ENCODE measurements at regions not wholly inside any gene's neighbourhood (a gene's known extent, or its start where the extent isn't known, plus 50 kb on each side); places are given as distances from the start of the nearest gene placed in this dataset.

GRCh38 chr5:58151414-58151813 lies 308.5 kb downstream of the PLK2 start:
- DNase-seq (ENCODE audit: low read depth in 3 of 3): no peak

DNA sequence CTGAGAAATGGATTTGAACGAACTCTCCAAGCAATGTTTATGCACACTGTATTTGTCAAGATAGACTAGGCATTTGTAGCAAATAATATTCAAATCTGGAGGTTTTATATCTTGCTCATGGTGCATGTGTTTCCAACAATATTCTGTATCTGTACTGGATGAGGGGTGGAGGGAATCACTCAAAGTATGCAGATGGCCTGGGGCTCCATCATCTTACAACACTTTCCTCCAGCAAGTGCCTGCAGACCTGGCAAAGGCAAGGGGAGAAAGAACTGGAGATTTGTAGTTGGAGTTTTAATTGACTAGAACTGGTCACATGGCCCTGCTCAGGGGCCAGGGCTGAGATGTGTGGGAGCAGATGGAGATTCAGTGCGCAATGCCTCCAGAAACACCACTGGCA lies 309.0 kb downstream of the PLK2 start:
- no peak for DNase-seq (ENCODE audit: low read depth in 3 of 3)

DNA sequence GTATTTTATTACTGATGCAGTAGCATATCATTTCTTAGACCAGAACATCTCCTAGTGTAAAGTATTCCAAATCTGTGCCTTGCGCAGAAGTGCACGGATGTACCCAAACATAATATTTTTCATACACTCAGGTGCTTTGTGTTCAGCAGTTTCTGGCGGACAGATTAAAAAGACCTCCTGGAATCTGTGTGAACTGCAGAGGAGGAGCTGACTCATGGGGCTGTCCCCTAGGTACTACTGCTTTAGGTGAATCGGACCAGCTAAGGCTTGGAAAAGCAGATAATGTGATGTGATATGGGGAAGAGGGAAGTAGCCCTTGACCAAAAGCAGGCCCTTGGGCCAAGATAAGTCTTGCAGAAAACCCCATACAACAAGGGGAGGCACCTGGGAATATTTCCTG lies 310.1 kb downstream of the PLK2 start:
- no peak for DNase-seq (ENCODE audit: low read depth in 3 of 3)

GRCh38 chr5:58149345-58149744 lies 310.5 kb downstream of the PLK2 start:
- DNase-seq (ENCODE audit: low read depth in 3 of 3): no peak

GRCh38 chr5:58148254-58148775 lies 311.6 kb downstream of the PLK2 start:
- DNase-seq (ENCODE audit: low read depth in 3 of 3): no peak

DNA sequence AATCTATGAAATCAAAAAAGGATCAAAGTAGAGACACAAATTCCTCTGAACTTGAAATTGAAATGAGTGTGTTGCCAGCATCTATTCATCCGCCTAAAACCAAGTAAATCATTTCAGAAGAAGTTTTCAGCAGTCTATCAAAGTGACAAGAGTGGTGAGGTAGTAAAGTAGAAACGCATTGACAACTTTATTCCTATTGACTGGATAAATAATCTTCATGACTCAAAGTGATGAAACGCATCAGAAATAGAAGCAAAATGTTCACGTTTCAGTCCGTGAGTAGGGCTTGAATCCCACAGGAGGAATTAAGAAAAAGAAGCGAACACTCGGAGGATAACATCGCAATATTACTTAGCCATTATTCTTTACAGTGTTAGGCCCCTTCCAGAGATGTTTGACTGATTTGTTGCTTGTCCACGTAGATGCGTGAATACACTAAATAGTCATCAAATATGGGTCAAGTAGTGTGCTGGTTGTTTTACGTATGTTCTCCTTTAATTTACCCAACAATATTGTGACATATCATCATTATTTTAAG lies 314.4 kb downstream of the PLK2 start:
- DNase-seq (ENCODE audit: low read depth in 3 of 3): no peak

DNA sequence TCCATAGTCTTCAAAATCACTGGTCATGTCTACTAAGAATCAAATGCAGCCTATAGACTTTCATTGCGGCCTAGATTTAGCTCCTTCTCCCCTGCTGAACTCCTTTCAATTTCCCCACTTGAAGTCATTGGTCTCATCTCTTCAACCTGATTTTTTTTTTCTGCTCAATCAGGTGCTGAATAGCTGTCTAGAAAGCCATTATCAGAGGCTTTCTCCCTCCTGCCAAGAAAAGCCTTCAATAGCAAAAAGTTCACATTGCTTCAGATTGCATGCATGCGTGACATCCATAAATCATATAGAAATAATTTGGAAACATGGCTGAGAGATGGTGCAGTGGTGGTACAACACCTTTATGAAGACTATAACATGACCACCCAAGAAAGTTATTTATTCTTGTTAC lies 316.2 kb downstream of the PLK2 start:
- DNase-seq (ENCODE audit: low read depth in 3 of 3): no peak

DNA sequence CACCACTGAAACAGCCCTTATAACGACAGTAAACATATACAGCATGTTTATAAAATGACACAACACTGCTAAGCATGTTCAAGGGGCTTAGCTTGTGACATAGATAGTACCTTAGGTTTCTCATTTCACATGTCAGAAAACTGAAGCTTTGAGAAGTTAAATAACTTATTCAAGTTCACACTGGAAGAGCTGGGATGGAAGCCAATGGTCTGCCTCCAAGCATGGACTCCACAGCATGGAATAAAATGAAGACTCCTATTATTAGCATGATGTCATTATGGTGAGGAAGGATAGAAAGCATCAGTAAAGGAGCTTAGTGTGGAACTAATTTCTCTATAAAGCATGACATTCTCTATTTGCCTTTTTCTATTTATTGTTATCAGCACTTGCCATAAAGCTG lies 316.7 kb downstream of the PLK2 start:
- DNase-seq (ENCODE audit: low read depth in 3 of 3): no peak

DNA sequence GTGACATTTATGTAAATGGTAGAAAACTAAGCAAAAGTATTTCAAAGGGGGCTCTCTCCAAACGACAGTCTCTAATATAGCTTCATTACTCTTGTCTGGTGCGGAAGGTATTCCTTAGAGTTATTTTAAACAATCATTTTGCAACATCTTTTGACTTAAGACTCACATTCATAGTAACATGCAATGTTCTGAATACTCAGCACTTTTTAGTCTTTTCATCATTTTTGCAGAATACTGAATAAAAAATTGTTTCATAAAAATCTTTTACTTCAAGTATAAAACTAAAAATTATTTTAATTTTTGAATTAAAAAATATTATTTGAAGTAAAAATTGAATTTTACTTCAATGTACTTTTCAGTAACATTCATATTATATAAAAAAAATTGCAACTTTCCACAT lies 321.1 kb downstream of the PLK2 start:
- no peak for DNase-seq (ENCODE audit: low read depth in 3 of 3)

GRCh38 chr5:58136406-58136805 lies 323.5 kb downstream of the PLK2 start:
- no peak for DNase-seq (ENCODE audit: low read depth in 3 of 3)

DNA sequence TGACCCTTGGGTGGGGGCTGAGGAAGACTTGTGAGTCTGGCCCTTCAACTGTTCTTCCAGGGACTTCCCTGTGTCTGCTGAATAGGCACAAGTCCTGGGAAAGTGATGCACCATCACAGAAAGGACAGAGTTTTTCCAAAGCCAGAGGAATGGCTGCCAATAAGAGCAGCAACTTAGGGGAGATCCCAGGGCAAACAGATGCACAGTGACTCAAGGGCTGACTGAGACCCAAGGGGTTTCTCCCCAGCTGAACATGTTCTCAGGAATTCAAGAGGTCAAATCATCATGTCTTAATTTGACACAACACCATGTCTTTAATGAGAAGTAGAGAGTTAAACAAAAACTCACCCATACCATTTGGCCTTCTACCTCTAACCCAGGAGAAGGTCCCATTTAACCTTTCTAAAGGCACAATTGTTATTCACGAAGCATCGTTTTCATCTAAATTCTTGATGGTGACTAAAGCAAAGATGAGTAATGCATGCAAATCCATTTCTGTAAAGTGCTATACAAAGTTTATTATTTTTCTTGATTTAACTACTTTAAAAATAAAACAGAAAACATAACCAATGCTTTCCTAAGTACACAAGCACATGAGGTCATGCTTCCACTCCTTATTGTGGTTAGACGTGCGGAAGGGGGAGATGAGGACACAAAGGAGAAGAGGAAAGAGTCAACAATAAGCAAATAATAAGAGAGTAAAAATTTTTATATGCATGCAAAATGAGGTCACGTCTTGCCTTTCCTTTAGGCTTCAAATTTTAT lies 324.1 kb downstream of the PLK2 start:
- no peak for DNase-seq (ENCODE audit: low read depth in 3 of 3)

GRCh38 chr5:58133631-58134296 lies 326.1 kb downstream of the PLK2 start:
- DNase-seq (ENCODE audit: low read depth in 3 of 3): no peak

- DNase-seq (ENCODE audit: low read depth in 3 of 3): no peak
These were observed 326.7 kb downstream of the PLK2 start for GRCh38 chr5:58133216-58133615.

- DNase-seq (ENCODE audit: low read depth in 3 of 3): no peak
These were observed 332.3 kb downstream of the PLK2 start for GRCh38 chr5:58127255-58128220.

DNA sequence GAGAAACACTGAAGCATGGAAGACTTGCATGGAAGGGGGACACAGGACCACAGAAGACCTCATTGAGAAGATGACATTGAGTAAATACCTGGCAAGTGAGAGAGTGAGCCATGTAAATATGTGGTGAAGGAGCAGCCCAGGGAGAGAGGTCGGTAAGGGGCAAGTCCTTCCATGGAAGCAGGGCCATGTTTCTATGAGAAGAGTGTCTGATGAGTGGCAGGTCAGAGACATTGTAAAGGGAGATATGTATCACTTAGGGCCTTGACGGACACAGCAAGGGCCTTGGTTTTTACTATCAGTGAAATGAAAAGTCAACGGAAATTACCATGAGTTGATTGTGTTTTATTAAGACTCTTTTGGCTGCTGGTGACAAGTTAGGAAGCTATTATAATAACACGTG lies 336.4 kb downstream of the PLK2 start:
- DNase-seq (ENCODE audit: low read depth in 3 of 3): no peak

GRCh38 chr5:58122848-58123392 lies 337.0 kb downstream of the PLK2 start:
- DNase-seq (ENCODE audit: low read depth in 3 of 3): no peak

- no peak for DNase-seq (ENCODE audit: low read depth in 3 of 3)
These were observed 337.7 kb downstream of the PLK2 start for GRCh38 chr5:58122157-58122556.

GRCh38 chr5:58121391-58121790 lies 338.5 kb downstream of the PLK2 start:
- DNase-seq (ENCODE audit: low read depth in 3 of 3): no peak

DNA sequence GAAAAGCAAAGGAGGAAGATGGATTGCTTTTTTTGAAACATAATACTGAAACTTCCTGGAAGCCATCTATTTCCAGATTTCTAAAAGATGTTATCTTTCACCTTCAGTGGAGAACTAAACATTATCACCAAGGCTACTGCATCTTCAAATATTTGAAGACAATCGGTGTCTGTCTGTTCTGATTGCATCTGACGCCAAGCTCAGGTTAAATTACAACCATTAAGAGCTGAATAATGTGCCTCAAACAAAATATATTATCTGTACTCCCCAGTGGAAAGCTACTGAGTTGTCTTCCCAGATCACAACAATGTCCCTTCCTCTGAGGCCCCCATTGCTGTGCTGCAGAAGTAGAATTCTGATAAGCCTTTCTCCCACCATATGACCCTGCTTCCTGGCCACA lies 342.3 kb downstream of the PLK2 start:
- no peak for DNase-seq (ENCODE audit: low read depth in 3 of 3)

- DNase-seq (ENCODE audit: low read depth in 3 of 3): no peak
These were observed 343.5 kb downstream of the PLK2 start for GRCh38 chr5:58116346-58116745.

DNA sequence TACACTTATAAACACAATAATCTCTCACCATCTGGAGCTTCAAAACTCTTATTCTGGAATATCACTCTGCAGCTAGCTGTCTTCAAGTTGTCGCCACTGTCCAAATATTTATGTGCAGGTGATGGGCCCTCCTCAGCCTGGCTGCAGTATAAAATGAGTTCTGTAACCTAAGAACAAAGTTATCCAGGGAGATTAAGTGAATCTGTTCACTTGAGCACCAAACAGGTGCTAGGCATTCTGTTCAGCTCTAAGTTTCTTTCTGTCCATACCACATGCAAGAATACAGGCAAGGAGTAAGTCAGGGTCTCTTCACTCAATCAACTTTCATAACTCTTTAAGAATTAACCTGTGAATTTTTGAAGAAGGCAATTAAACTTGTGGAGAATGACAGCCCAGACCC lies 344.1 kb downstream of the PLK2 start:
- no peak for DNase-seq (ENCODE audit: low read depth in 3 of 3)

DNA sequence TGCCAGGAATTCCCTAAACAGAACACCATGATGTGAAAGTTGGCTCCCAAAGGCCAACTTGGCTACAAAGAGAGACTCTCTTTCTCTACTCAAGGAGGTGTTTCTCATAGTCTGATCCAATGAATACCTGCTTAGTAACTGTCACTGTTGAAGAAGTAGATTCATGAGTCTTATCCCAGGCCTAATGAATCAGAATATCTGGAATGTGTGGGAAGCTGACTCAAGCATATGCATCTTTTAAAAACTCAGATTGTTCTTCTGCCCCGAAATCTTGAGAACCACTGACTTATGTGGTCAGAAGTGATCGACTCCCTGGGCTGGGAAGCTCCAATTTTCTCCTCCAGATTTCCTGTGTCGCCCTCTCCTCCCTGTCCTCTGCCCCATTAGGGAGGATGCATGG lies 345.6 kb downstream of the PLK2 start:
- DNase-seq (ENCODE audit: low read depth in 3 of 3): no peak
